NCI-H510A (cell line): ENCODE measurements at regions not wholly inside any gene's neighbourhood (a gene's known extent, or its start where the extent isn't known, plus 50 kb on each side); places are given as distances from the start of the nearest gene placed in this dataset.
"Not testable (repeated sequence)": the region's sequence is repeated elsewhere in the genome, so short reads cannot be mapped to it uniquely, and the experiment has no call there.

Experiments used
- DNase-seq: peaks from one replicate; lab custom pipeline; 2025; lab: John Stamatoyannopoulos, UW

GRCh38 chrX:111581086-111581485, 69.6 kb downstream of the SERTM2 start:
- no peak for DNase-seq

GRCh38 chrX:111585337-111585736, 73.9 kb downstream of the SERTM2 start:
- DNase-seq, result no peak

- DNase-seq, result not testable (repeated sequence)
These were observed 83.0 kb downstream of the SERTM2 start for GRCh38 chrX:111594348-111594877.

GRCh38 chrX:111597967-111598366, 83.0 kb upstream of the ALG13 start:
- no peak for DNase-seq

- DNase-seq, result no peak
These were observed 72.2 kb upstream of the ALG13 start for GRCh38 chrX:111608724-111609123.

GRCh38 chrX:111609206-111609605, 71.8 kb upstream of the ALG13 start:
- DNase-seq, result no peak

GRCh38 chrX:111615227-111615626, 65.7 kb upstream of the ALG13 start:
- no peak for DNase-seq

- DNase-seq, result no peak
These were observed 64.2 kb upstream of the ALG13 start for GRCh38 chrX:111616786-111617185.

GRCh38 chrX:111620084-111620483, 60.9 kb upstream of the ALG13 start:
- peak; percentile 7 for DNase-seq

GRCh38 chrX:111624169-111624568, 56.8 kb upstream of the ALG13 start:
- no peak for DNase-seq

GRCh38 chrX:111627256-111627655, 53.7 kb upstream of the ALG13 start:
- not testable (repeated sequence) for DNase-seq
